ENCODE measurements at regions not wholly inside any gene's neighbourhood (a gene's known extent, or its start where the extent isn't known, plus 50 kb on each side); places are given as distances from the start of the nearest gene placed in this dataset.

DNA sequence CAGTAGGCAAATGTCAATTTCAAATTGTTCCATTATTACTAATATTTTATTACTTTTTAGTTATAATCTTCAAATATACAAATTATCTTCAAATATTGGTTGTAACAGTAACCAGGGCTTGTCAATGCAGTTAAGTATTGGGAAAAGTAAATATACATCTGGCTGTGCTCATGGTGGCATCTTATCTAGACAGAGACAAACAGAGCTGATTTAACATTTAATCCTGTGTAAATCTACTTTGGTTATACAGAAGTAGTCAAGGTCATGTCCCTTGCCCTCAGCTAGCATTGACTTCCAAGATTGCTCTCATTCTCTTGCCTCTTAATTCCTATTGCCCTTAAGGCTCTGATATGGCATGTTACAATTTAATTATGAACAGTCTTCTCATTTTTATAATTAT lies 98.4 kb upstream of the KLHL1 start:
- TF ChIP-seq, protein P1, sequence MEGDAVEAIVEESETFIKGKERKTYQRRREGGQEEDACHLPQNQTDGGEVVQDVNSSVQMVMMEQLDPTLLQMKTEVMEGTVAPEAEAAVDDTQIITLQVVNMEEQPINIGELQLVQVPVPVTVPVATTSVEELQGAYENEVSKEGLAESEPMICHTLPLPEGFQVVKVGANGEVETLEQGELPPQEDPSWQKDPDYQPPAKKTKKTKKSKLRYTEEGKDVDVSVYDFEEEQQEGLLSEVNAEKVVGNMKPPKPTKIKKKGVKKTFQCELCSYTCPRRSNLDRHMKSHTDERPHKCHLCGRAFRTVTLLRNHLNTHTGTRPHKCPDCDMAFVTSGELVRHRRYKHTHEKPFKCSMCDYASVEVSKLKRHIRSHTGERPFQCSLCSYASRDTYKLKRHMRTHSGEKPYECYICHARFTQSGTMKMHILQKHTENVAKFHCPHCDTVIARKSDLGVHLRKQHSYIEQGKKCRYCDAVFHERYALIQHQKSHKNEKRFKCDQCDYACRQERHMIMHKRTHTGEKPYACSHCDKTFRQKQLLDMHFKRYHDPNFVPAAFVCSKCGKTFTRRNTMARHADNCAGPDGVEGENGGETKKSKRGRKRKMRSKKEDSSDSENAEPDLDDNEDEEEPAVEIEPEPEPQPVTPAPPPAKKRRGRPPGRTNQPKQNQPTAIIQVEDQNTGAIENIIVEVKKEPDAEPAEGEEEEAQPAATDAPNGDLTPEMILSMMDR (optimal IDR thresholded peaks at IDR 0.05 in 1 of 3, IDR thresholded peaks at IDR 0.05 in 1 of 3, conservative IDR thresholded peaks at IDR 0.05 in 1 of 3; ENCODE audit: extremely low read depth in 1 of 3, insufficient read depth in 2 of 3, low read length in 3 of 3): no peak
- TF ChIP-seq EZH2 (IDR thresholded peaks at IDR 0.05; ENCODE audit: low read length): no peak
